Activated T-cell treated with anti-CD3 and anti-CD28 coated beads for 48 hours (primary cell): ENCODE measurements at regions not wholly inside any gene's neighbourhood (a gene's known extent, or its start where the extent isn't known, plus 50 kb on each side); places are given as distances from the start of the nearest gene placed in this dataset.
"Not testable (repeated sequence)": the region's sequence is repeated elsewhere in the genome, so short reads cannot be mapped to it uniquely, and the experiment has no call there.

Experiments
- DNase-seq: peaks from one replicate; pipeline ENCODE4 v3.0.0-alpha.2; 2020; ENCODE audit warnings: low read depth

- no peak for DNase-seq
Observed at GRCh38 chr4:111037591-111038360, 414.9 kb upstream of the PITX2 start.

DNA sequence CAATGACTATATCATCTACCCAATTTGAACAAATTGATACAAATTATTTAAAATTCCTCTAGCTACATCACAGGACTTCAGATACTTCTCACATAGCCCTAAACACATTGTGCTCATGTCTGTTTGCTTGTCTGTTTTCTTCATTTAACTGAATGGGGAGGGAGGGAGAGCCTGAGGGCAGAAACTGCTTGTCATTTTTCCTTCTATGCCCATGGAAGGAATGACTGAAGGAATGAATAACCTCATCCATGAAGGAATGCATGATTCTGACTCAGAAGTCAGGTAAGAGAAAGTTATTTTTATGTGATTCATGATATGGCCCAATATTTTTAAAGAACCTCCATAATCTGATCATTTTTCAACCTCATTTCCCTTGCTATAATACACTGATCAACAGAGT, 418.0 kb upstream of the PITX2 start:
- no peak for DNase-seq

GRCh38 chr4:111043286-111043685, 420.4 kb upstream of the PITX2 start:
- DNase-seq, result no peak

DNA sequence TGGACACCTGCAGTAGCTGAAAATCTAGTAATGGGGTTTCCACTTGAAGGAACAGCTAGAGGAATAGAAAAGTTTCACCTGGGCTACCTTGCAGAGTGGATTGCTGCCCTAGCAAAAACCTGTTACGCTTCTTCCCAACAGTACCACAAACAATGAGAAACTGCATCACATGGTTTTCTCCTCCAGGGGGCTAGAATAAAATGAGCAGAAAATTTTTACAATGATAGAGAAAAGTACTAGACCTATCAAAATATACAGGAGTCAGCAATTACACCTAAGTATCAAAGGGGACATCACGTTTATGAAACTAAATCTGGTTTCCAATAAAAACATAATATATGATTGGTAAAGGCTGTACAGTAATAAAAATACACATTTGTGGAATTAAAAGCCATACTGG, 423.1 kb upstream of the PITX2 start:
- DNase-seq, result no peak

- DNase-seq, result no peak
Observed at GRCh38 chr4:111046811-111047210, 423.9 kb upstream of the PITX2 start.

DNA sequence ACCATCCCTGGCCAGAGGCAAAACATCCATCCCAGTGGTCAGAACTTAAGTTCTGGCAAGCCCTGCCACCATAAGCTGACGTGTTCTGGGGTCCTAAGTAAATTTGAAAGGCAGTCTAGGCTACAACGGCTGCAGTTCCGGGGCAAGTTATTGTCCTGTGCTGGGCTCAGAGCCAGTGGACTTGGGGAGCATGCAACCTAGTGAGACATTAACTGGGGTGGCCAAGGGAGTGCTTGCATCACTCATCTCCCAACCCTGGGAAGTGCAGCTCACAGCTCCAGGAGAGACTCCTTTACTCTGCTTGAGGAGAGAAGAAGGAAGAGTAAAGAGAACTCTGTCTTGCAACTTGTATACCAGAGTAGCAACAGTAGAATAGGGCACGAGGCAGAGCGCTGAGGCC, 425.4 kb upstream of the PITX2 start:
- DNase-seq, result no peak

DNA sequence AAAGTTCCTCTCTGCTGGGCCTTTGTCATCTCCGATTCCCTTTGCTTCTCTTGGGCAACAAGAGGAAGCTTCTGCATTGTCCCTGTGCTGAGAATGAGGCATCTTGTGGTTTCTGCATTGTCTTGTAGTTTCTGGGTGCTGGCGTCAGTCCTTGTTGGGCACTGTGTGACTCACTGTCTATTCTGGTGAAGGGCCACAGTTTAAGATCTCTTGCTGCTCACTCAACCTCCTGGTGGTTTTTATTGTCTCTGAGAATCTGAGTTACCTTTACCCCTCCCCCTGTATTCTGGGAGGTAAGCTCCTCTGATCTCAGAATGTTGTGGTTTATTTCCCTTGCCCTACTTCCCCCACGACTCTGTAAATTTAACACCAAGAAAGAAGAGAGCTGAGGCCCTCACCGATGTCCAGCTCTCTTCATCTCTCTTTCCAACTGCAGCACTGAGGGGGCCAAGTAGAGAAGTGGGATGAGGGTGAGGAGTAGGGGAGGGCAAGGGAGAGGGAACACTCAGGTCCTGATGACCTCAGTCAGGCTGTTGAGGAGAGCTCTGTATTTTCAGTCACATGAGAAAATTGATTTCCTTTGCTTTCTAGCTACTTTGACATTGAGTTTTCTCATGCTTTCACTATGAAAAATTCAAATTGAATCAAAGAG, 441.6 kb upstream of the PITX2 start:
- no peak for DNase-seq

DNA sequence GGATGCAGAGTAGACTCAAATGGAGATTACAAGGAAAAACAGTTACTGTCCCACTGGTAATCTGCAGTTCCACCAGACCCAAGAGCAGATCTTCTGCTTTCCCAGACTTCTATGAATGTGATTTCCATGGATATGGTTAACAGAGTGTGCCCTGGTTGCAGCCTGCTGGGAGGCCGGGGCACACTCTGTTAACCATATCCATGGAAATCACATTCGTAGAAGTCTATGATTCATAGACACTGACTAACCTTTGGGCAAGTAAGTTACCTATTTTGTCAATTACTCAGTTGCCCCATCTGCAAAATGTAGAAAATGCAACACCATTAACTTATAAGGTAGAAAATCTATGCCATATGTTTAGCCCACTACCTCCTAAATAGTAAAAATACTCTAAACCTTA, 443.1 kb upstream of the PITX2 start:
- no peak for DNase-seq

GRCh38 chr4:111066447-111066846, 443.6 kb upstream of the PITX2 start:
- DNase-seq, result no peak

- no peak for DNase-seq
Observed at GRCh38 chr4:111066887-111067286, 444.0 kb upstream of the PITX2 start.

DNA sequence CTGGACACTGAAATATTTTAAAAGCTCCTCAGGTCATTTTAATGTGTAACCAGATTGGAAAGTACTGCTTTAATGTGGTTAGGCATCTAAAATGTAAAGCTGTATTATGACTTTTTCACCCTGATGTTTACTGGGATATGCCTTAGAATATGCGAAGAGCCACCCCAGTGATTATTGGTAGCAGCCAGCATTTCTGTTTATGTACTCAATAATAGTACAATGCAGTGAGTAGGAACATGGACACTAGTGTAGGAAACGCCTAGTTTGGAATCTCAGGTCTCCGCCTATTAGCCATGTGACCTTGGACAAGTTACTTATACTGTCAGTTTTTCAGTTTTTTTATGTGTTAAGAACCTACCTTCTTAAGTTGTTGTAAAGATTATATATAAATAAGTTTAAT, 446.0 kb upstream of the PITX2 start:
- no peak for DNase-seq

DNA sequence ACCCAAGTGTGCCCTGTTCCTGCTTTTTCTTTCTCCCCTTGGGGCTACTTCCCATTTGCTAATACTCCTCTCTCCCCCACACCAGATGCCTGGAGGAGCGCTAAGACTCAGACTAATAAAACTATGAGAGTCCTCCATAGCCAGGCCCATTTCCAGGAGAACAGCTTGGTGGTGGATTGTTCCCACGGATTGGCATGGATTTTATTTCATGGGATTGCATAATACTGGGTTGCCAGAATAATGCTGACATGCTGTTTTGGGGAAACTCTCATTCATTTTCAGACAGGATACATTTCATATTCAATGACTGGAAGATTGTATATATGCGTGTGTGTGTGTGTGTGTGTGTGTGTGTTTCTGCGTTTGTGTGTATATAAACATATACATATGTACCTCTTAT, 447.5 kb upstream of the PITX2 start:
- DNase-seq, result no peak

DNA sequence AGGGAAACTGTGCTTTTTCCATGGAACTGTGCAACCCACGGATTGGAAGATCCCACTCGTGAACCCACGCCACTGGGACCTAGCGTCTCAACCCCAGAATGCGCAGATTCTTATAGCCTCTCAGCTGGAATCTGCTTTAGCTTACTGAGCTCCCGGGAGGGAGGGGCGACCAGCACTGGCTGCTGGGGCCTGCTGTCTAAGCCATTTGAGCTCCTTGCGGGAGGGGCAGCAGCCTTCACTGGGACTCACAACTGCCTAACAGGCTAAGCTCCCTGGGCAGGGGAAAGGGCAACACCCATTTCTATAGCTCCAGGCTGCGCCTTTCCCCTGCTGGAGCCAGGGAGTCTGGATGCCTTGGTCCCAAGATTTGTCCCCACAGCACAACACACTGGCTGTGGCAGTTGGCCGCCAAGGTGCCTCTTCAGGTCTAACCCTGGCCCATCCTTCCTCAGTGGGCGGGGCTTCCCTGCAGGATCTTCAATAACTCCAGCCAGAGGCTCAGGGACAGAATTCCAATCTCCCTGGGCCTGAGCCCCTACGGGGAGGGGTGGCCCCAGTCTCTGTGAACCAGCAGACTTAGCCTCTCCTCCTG, 451.7 kb upstream of the PITX2 start:
- DNase-seq, result no peak

GRCh38 chr4:111076299-111076698, 453.4 kb upstream of the PITX2 start:
- DNase-seq, result not testable (repeated sequence)

- DNase-seq, result no peak
Observed at GRCh38 chr4:111108153-111108552, 485.3 kb upstream of the PITX2 start.

GRCh38 chr4:111113591-111113990, 490.7 kb upstream of the PITX2 start:
- DNase-seq, result no peak

DNA sequence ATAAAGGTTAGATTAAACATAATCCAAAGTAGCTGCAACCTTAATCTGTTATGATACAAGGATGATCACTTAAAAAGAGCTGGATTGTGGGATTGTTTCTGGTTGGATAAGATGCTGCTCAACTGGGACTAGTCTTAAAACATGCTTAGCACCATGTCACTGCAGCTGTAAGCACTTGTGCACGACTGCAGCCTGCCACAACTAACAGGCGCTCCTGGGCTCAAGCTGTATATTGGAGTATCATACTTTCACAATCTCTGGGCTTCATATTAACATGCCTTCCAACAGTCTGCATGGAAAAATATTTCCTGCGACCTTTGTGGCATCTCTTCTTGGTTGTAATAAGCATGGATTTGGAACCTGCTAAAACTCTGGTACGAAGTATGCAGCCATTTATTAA, 493.0 kb upstream of the PITX2 start:
- no peak for DNase-seq

GRCh38 chr4:111120191-111120590, 497.3 kb upstream of the PITX2 start:
- no peak for DNase-seq

DNA sequence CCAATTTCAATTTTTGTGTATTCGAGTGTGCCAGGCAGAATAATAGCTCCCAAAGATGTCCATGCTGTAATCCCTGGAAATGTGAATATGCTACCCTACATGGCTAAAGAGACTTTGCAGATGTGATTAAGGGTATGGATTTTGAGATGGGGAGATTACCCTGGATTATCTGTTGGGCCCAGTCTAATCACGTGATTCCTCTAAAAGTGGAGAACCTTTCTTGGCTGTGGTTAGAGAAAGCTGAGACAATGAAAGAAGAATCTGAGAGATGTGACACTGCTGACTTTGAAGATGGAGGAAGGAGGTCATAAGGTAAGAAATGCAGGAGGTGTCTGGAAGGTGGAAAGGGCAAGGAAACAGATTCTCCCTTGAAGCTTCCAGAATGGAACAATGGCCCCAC, 503.5 kb upstream of the PITX2 start:
- DNase-seq, result no peak

GRCh38 chr4:111127841-111128240, 505.0 kb upstream of the PITX2 start:
- DNase-seq, result no peak

DNA sequence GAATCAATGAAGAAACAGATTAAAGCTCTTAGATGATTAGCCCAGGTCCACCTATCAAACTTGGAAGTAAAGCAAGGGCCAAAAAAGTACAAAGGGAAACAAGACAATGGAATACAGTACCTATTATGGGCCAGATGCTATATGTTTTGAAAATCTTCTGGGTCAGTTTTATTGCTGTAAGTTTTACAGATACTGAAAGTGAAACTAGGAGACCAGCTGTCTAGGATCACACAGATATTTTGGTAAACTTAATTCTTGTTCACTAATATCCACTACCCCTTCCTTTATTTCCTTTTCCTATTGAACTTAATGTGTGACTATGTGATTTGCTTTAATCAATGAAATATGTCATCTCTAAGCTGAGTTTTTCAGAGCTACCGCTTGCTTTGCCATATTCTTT, 505.4 kb upstream of the PITX2 start:
- no peak for DNase-seq

GRCh38 chr4:111136438-111136837, 513.6 kb upstream of the PITX2 start:
- no peak for DNase-seq

DNA sequence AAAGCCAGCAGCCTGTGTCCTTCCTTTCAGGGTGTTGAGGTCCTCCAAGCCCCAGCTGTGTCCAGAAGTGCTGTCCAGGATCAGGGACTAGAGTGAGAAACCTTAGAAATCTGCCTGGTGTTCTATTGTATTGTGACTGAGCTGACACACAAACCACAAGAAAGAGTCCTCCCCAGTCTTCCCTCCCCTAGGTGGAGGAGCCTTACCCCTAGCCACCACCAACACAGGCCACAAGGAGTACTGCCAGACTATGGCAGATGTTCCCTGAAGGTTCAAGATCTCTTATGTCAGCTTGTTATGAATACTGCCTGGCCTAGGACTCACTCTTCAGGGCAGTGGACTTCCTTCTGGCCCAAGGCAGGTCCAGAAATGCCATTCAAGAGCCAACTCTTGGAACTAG, 514.1 kb upstream of the PITX2 start:
- DNase-seq, result no peak

DNA sequence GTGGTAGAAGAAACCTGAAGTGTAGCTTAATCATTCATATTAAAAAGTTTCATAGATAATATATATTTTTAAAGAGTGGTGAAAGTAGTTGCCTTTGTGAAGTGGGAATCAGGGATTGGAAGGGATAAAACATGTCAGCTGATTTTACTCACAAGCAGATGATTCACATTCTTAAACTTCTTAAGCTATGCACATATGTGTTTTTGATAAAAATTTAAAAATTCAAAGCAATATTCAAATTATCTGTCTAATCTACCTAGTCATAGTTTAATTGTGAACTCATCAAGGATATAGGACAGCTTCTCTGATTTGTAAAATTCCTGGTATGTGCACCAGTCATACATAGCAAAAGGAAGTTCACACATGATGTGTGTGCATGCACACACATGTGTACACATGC, 520.6 kb upstream of the PITX2 start:
- DNase-seq, result no peak
